ENCODE measurements at regions not wholly inside any gene's neighbourhood (a gene's known extent, or its start where the extent isn't known, plus 50 kb on each side); places are given as distances from the start of the nearest gene placed in this dataset.

- TF ChIP-seq EP300 (IDR thresholded peaks at IDR 0.05) (no peak), CTCF (IDR thresholded peaks at IDR 0.05) (no peak), POLR2A (IDR thresholded peaks at IDR 0.05) (no peak)
Observed at GRCh38 chr5:130277002-130277401, 372.7 kb downstream of the CHSY3 start.
